Stimulated activated CD4-positive, alpha-beta T cell treated with anti-CD3 and anti-CD28 coated beads, Interleukin-1b, Interleukin-23, amount 100 ng/mL, for 24 hours (primary cell): ENCODE measurements at regions not wholly inside any gene's neighbourhood (a gene's known extent, or its start where the extent isn't known, plus 50 kb on each side); places are given as distances from the start of the nearest gene placed in this dataset.

ENCODE experiments used
- DNase-seq, 4 experiments: peaks; one replicate each; pipeline ENCODE4 v3.0.0-alpha.2; 2020; ENCODE audit warnings: low read depth in 4 of 4, low spot score in 1 of 4

GRCh38 chr9:1201262-1201661 lies 151.1 kb downstream of the DMRT2 start:
- DNase-seq: no peak

DNA sequence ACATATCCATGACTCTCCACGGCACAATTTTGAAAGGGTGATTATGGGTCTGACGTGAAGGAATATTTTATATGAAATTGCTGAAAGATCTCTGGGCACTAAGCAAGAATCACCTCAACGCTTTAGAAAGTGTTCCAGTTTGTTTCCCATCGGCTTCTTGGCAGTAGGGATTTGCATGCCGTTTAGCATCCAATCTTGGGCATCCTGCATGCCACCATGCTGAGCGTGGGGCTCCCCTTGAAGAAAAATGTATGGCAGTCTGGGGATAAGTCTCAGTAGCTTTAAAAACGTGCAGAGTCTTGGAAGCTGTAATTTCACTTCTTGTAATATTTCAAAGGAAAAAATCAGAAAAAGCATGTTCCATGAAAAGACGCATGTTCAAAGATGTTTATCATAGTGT lies 151.7 kb downstream of the DMRT2 start:
- DNase-seq: no peak

- DNase-seq: no peak
Measured at GRCh38 chr9:1202512-1203280, 152.5 kb downstream of the DMRT2 start.

GRCh38 chr9:1207686-1208085 lies 157.5 kb downstream of the DMRT2 start:
- no peak for DNase-seq

DNA sequence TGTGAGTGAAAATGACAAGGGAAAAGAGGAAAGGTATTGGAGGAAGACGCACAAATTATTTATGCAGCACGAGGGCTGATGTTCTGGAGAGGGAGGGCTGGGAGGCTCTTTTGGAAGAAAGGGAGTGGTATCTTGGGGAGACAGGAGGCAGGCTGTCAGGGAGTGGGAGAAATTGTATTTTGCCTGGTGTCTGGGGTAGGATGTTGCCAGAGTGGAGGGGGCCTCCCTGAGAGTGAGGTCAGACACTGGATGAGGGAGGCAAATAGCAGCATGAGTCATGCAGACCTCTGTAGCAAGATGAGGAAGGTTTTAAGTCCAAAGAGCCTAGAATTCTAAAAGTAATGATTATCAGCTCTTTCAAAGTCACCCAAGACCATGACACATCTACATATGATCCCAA lies 158.0 kb downstream of the DMRT2 start:
- no peak for DNase-seq

GRCh38 chr9:1210954-1211353 lies 160.8 kb downstream of the DMRT2 start:
- no peak for DNase-seq

GRCh38 chr9:1216532-1216931 lies 166.4 kb downstream of the DMRT2 start:
- no peak for DNase-seq

DNA sequence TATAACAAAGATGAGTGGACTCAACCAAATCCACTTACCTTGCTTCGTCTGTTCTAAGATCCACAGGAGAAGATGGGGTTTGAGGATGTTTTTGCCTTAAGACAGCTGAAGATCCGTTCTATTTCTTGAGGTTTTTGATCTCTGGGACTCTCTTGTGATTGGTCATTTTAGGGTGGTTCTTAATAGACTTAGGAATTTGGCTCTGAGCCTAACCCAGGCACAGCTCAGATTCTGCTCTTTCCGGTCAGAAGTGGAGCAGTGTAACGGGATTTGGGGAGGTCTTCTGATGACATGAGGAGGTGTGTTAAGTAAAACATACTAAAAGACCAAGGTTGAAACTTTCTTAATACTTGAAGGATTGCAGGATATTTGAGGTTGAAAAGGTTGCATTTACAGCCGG lies 166.9 kb downstream of the DMRT2 start:
- no peak for DNase-seq

GRCh38 chr9:1219284-1219683 lies 169.1 kb downstream of the DMRT2 start:
- no peak for DNase-seq

DNA sequence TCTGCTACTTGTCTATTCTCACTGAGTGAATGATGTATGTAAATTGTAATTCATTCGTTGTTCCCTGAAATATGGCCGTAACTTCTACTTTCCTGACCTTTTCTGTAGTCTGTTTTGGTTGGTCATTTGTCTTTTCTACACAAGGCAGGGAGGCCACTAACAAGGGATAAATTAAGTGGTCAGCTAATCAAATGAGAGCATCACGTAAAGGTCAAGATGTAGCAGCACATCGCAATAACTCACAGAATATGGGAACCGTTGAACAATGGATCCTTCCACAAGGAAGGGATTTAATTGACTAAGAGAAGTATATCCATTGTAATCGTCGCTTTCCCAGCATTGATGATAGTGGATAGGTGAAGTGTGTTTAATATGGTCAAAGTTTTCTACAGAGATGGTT lies 171.1 kb downstream of the DMRT2 start:
- no peak for DNase-seq

GRCh38 chr9:1222511-1222910 lies 172.4 kb downstream of the DMRT2 start:
- no peak for DNase-seq

GRCh38 chr9:1231998-1232919 lies 182.1 kb downstream of the DMRT2 start:
- DNase-seq: no peak

DNA sequence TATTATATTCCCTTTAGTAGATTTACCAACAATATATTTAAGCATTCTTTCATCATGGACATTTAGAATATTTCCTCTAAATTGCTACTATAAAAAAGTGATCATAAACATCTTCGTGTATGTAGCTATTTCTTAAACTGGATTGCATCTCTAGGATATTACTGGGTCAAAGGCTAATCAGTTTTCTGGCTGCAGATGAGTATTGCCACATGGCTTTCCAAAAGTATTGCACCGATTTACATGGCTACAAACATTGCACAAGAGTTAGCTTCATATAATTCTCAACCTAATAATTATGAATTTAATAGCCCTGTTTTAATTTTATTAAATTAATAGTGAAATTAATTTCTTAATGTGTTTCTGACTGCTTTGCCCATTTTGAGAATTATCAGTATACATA lies 183.4 kb downstream of the DMRT2 start:
- DNase-seq: no peak

DNA sequence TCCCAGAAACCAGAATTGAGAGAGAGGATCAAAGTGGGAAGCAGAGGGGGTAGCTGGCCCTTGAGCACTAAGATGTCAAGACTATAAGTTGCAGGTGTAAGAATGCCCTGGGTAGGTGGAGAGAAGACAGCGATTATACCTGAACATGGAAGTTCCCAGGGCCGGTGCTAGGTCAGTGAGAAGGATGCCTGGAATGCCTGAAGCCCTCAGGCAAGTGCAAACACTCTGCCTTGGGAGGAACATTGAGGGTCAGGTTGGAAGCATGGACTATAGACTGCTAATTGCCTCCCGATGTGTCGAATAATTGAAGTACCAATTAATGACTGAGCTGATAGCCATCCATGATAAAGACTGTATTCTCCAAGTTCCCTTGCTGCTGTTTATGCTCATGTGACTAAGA lies 185.5 kb downstream of the DMRT2 start:
- DNase-seq: no peak

DNA sequence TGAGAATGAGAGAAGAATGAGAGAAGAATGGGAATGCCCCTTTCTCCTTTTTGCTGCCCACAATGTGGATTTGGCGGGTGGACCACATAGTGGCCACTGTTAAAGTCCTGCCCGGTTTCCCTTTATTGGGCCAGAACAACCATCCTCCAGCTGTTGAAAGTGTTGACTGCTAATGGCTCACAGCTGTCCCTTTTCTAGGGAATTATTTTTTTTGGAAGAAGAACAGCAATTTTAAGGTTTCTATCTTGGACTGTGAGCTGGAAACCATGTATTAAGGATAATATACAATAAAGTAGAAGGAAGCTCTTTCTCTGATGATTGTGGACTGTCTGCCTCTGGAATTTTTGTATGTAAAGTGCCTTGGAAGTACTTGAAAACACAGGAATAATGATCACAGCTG lies 185.9 kb downstream of the DMRT2 start:
- no peak for DNase-seq

- DNase-seq: no peak
Measured at GRCh38 chr9:1238407-1238806, 188.2 kb downstream of the DMRT2 start.

- no peak for DNase-seq
Measured at GRCh38 chr9:1248743-1249142, 198.6 kb downstream of the DMRT2 start.

DNA sequence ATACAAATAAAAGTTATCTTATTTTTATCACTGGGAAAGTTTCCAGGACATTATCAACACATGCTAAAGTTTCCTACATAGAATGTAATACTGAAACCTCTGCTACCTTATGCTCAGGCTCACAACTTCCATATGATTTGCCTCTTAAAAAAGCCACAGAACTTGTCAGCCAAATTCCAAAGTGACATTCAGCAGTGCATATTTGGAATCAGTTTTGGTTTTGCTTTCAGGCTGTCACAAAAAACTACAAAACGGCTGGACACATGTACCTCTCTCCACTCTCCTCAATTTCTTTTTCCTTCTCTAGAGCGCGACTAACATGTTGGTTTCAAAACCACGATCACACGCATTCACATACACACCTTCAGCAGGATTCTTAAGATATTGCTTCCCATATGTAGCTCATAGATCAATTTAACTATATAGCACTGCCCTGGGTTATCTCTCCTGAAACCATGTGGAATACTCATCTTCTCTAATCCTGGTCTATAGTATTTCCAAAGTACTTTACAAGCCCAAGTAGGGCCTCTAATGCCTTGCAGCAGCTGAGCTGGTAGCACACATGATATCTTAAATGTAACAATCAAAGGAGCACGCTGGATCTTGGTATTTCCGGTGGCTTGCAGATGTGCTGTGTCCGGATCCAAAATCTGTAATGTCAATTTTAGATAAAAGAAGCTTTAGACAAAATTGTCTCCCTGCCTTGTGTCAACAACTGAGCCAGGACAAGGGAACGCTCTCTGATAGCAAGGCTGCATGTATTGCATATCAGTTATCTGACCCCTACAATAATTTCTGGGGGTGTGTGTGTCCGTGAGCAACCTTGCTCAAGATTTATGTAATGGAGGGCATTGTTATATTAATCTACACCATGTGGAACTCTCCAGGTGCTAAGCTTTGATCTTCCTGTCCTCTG lies 203.2 kb downstream of the DMRT2 start:
- no peak for DNase-seq

DNA sequence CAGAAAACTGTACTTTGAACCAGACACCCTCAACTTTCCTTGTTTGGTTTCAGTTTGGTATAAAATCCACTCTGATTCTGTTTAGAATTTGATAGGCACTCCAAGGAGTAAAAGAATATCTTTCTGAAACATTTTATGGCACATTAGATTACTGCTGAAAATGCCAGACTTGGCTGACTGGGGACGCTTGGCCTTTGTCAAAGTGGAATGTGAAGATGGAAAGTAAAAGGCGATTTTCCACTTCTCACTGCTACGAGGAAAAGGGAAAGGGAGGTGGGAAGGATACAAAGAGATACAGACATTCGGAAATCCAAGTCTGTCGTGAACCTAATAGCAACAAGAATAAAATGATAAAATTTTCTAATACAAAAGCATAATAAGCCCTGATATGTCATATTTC lies 203.9 kb downstream of the DMRT2 start:
- DNase-seq: no peak

- DNase-seq: no peak
Measured at GRCh38 chr9:1256178-1256577, 206.0 kb downstream of the DMRT2 start.

GRCh38 chr9:1261266-1261665 lies 211.1 kb downstream of the DMRT2 start:
- DNase-seq: no peak
